Lung (tissue), 11 donors: ENCODE measurements at regions not wholly inside any gene's neighbourhood (a gene's known extent, or its start where the extent isn't known, plus 50 kb on each side); places are given as distances from the start of the nearest gene placed in this dataset.
A peak's percentile ranks its signal among the peaks of the same experiment; 100 is the strongest.

Experiments used
- ATAC-seq: fragments of 200-7000 bp; cut with Tn5 transposase; one replicate; pipeline ENCODE4 v1.9.1; 2020; ENCODE audit warnings: moderate number of reproducible peaks; ENCODE audit not compliant: insufficient read depth, low FRiP score
- DNase-seq, 3 donors: peaks; one replicate each; pipeline ENCODE4 v3.0.0-alpha.2; 2013 to 2017
- H3K27ac ChIP-seq, 2 donors: one replicate each; pipeline ENCODE4 v1.5.1; 2013; ENCODE audit warnings: mild to moderate bottlenecking in 2 of 2, moderate library complexity in 2 of 2, control low read depth in 1 of 2, inconsistent platforms in 1 of 2, low read depth in 1 of 2, low read length in 1 of 2
- H3K27me3 ChIP-seq, 3 donors: one replicate each; pipeline ENCODE4 v1.5.1; 2013; ENCODE audit warnings: low read length in 2 of 3; ENCODE audit not compliant: control insufficient read depth in 3 of 3, insufficient read depth in 3 of 3
- H3K36me3 ChIP-seq, 4 donors: one replicate each; pipeline ENCODE4 v1.5.1; 2013; ENCODE audit warnings: low read length in 4 of 4, mild to moderate bottlenecking in 1 of 4, moderate library complexity in 1 of 4; ENCODE audit not compliant: control insufficient read depth in 4 of 4, insufficient read depth in 4 of 4
- H3K4me1 ChIP-seq, 5 donors: one replicate each; pipeline ENCODE4 v1.5.1; 2013; ENCODE audit warnings: low read length in 5 of 5, mild to moderate bottlenecking in 2 of 5, moderate library complexity in 1 of 5; ENCODE audit not compliant: control insufficient read depth in 5 of 5, insufficient read depth in 5 of 5
- H3K4me3 ChIP-seq: one replicate; pipeline ENCODE4 v1.5.1; 2013; ENCODE audit warnings: mild to moderate bottlenecking, control low read depth, moderate library complexity
- H3K9ac ChIP-seq, 2 donors: one replicate each; pipeline ENCODE4 v1.5.1; 2013; ENCODE audit warnings: low read length in 2 of 2, control low read depth in 1 of 2; ENCODE audit not compliant: insufficient read depth in 1 of 2
- H3K9me3 ChIP-seq, 4 donors: one replicate each; pipeline ENCODE4 v1.5.1; 2013; ENCODE audit warnings: low read length in 3 of 4, mild to moderate bottlenecking in 1 of 4, moderate library complexity in 1 of 4; ENCODE audit not compliant: control insufficient read depth in 4 of 4, insufficient read depth in 3 of 4
- CTCF ChIP-seq: IDR thresholded peaks from 2 replicates; pipeline ENCODE4 v1.5.1; 2012; ENCODE audit warnings: mild to moderate bottlenecking; ENCODE audit errors: control extremely low read depth, extremely low read depth
- WGBS, 2 donors: extraction: QIAGEN DNeasy Blood & Tissue Kit; methylation state at CpG; one replicate each; pipeline ENCODE4 v1.1.7; 2013; 5-methylcytosine and 5-hydroxymethylcytosine counted together
- donor health status: control.
- donor health status: control.
- donor health status: Bipolar disorder and iron deficiency.
- donor health status: healthy.
- donor health status: DM: yes; HTN: yes; CAD: no.

- DNase-seq = no peak
- 79 to 91% methylated on average over 3 of the region's 3 CpGs for WGBS, 2 donors
Observed at GRCh38 chr11:115721296-115721995, 217.2 kb upstream of the CADM1 start.

GRCh38 chr11:115720602-115721245, 216.5 kb upstream of the CADM1 start:
- no peak for TF ChIP-seq CTCF
- Histone ChIP-seq H3K27ac (no peak overlapping the region), H3K4me3 (no peak overlapping the region), H3K36me3 (no peaks in the 10 kb centered on the region), H3K27me3 (no peaks in the 10 kb centered on the region), H3K9me3 (no peaks in the 10 kb centered on the region), H3K4me1 (peaks cover 0 to 32% (median 0%) of the 10 kb centered on the region in 5 donors), H3K9ac (no peak overlapping the region)
- DNase-seq (peak; percentile 50 to 78 (median 60)), ATAC-seq (no peak)
- WGBS, 2 donors = 56 to 66% methylated on average over 9 of the region's 9 CpGs

More at GRCh38 chr11:115721296-115721995, 217.2 kb upstream of the CADM1 start:
- Histone ChIP-seq H3K4me1 (peaks cover 0 to 26% (median 0%) of the 10 kb centered on the region in 5 donors), H3K27me3 (no peaks in the 10 kb centered on the region), H3K9me3 (no peaks in the 10 kb centered on the region), H3K36me3 (no peaks in the 10 kb centered on the region), H3K9ac (no peak overlapping the region), H3K4me3 (no peak overlapping the region), H3K27ac (no peak overlapping the region)
- ATAC-seq = no peak
- no peak for TF ChIP-seq CTCF

- DNase-seq (no peak), ATAC-seq (no peak)
- Histone ChIP-seq H3K27ac (no peak overlapping the region), H3K9me3 (no peaks in the 10 kb centered on the region), H3K4me3 (no peak overlapping the region), H3K36me3 (no peaks in the 10 kb centered on the region), H3K27me3 (no peaks in the 10 kb centered on the region), H3K4me1 (peaks cover 0 to 32% (median 0%) of the 10 kb centered on the region in 5 donors), H3K9ac (no peak overlapping the region)
- WGBS, 2 donors = 91 to 98% methylated on average over 3 of the region's 3 CpGs
- TF ChIP-seq CTCF = no peak
Observed at GRCh38 chr11:115718945-115719344, 214.7 kb upstream of the CADM1 start.
